MM.1S (cell line): ENCODE measurements at regions not wholly inside any gene's neighbourhood (a gene's known extent, or its start where the extent isn't known, plus 50 kb on each side); places are given as distances from the start of the nearest gene placed in this dataset.

ENCODE experiments used
- DNase-seq: peaks from one replicate; pipeline ENCODE4 v3.0.0-alpha.2; 2015
- H2AFZ ChIP-seq: fragments of 300-600 bp; sonication (generic); 2 replicates; pipeline ENCODE4 v1.6.0; 2016; ENCODE audit warnings: antibody characterized with exemption, low read length
- H3F3A ChIP-seq: fragments of 300-600 bp; sonication (generic); 2 replicates; pipeline ENCODE4 v1.6.1; 2016; ENCODE audit warnings: mild to moderate bottlenecking, antibody characterized with exemption, low read length, moderate library complexity, mixed read lengths; ENCODE audit not compliant: insufficient read depth
- H3K27ac ChIP-seq: fragments of 300-600 bp; sonication (generic); 2 replicates; pipeline ENCODE4 v1.5.1; 2016; ENCODE audit warnings: mild to moderate bottlenecking, low read length
- H3K27me3 ChIP-seq: fragments of 300-600 bp; sonication (generic); replicated peaks from 2 replicates; pipeline ENCODE4 v1.6.0; 2016; ENCODE audit warnings: low read length; ENCODE audit not compliant: insufficient read depth
- H3K36me3 ChIP-seq: fragments of 300-600 bp; sonication (generic); replicated peaks from 2 replicates; pipeline ENCODE4 v1.6.1; 2016; ENCODE audit warnings: mild to moderate bottlenecking, low read length, mixed read lengths; ENCODE audit not compliant: insufficient read depth
- H3K4me1 ChIP-seq: fragments of 300-600 bp; sonication (generic); 2 replicates; pipeline ENCODE4 v1.6.1; 2016; ENCODE audit warnings: low read length, mixed read lengths
- H3K4me2 ChIP-seq: fragments of 300-600 bp; sonication (generic); 2 replicates; pipeline ENCODE4 v1.6.0; 2016; ENCODE audit warnings: low read depth, low read length
- H3K4me3 ChIP-seq: fragments of 300-600 bp; sonication (generic); 2 replicates; pipeline ENCODE4 v1.5.1; 2016; ENCODE audit warnings: low read length, mixed read lengths
- H3K79me2 ChIP-seq: fragments of 300-600 bp; sonication (generic); 2 replicates; pipeline ENCODE4 v1.6.1; 2016; ENCODE audit warnings: mixed run types, low read length, mixed read lengths
- H3K9ac ChIP-seq: fragments of 300-600 bp; sonication (generic); 2 replicates; pipeline ENCODE4 v1.6.1; 2016; ENCODE audit warnings: low read length, mixed read lengths
- H3K9me2 ChIP-seq: fragments of 300-600 bp; sonication (generic); replicated peaks from 2 replicates; pipeline ENCODE4 v1.6.1; 2016; ENCODE audit warnings: mild to moderate bottlenecking, low read length, mixed read lengths; ENCODE audit not compliant: insufficient read depth
- H3K9me3 ChIP-seq: fragments of 300-600 bp; sonication (generic); replicated peaks from 2 replicates; pipeline ENCODE4 v1.6.1; 2016; ENCODE audit warnings: mild to moderate bottlenecking, low read length, mixed read lengths; ENCODE audit not compliant: insufficient read depth
- H4K20me1 ChIP-seq: fragments of 300-600 bp; sonication (generic); 2 replicates; pipeline ENCODE4 v1.6.1; 2016; ENCODE audit warnings: mild to moderate bottlenecking, low read length, moderate library complexity, mixed read lengths; ENCODE audit not compliant: insufficient read depth
- CTCF ChIP-seq: fragments of 300-600 bp; sonication (generic); IDR thresholded peaks from 2 replicates; pipeline ENCODE4 v1.5.1; 2016; ENCODE audit warnings: antibody characterized with exemption, low read length, mixed read lengths
- EZH2 ChIP-seq: fragments of 300-600 bp; sonication (generic); optimal IDR thresholded peaks from 2 replicates; pipeline ENCODE3; 2017; ENCODE audit warnings: low read depth, mild to moderate bottlenecking, antibody characterized with exemption, low read length, mixed read lengths
- EZH2phosphoT487 ChIP-seq: fragments of 300-600 bp; sonication (generic); IDR thresholded peaks from 2 replicates; pipeline ENCODE4 v1.6.1; 2018; ENCODE audit warnings: antibody characterized with exemption, low read length

DNA sequence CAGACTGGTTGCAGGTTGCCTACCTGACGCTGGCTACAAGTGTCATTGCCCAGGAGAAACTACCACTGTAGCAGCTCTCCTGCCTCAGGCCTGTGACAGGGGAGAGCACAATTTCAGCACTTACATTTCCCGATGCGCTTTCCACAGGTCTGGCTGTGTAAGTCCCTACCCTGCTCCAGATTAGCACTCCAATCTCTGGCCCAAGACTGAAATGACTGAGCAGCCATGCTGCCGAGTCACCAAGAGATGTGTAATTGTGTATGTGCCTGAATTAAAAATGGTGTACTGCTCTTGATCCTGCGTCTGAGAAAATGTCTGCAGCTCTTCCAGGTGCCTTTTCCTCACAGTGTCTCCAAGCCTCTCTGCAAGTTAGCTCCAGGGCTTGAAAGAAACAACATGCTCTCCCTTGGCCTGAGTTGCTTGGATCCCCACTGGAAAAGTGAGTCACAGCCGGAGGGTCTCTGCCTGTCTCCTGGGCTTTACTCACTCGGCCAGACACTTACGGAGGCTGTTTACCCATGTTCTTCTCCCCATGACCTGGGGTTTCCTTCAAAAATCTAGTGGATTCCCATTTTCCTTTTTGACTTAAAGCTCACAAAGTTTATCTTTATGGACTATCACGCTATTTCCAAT, 1001.7 kb upstream of the KCND2 start:
- no peak overlapping the region for H2AFZ ChIP-seq
- H3K4me3 ChIP-seq, result no peak overlapping the region
- no peaks in the 10 kb centered on the region for H3K27me3 ChIP-seq
- H3K36me3 ChIP-seq, result no peaks in the 10 kb centered on the region
- no peaks in the 10 kb centered on the region for H3K4me1 ChIP-seq
- DNase-seq, result no peak
- H3F3A ChIP-seq, result no peaks in the 10 kb centered on the region
- no peak overlapping the region for H3K4me2 ChIP-seq
- H3K9ac ChIP-seq, result no peak overlapping the region
- no peaks in the 10 kb centered on the region for H4K20me1 ChIP-seq
- no peaks in the 10 kb centered on the region for H3K79me2 ChIP-seq
- no peaks in the 10 kb centered on the region for H3K9me2 ChIP-seq
- H3K9me3 ChIP-seq, result no peaks in the 10 kb centered on the region
- H3K27ac ChIP-seq, result no peak overlapping the region
- TF ChIP-seq CTCF (no peak), EZH2 (no peak), EZH2phosphoT487 (no peak)

GRCh38 chr7:119281181-119281846, 991.7 kb upstream of the KCND2 start:
- TF ChIP-seq EZH2phosphoT487, result no peak
- TF ChIP-seq CTCF, result no peak
- TF ChIP-seq EZH2, result no peak
- Histone ChIP-seq H3K9me3 (no peaks in the 10 kb centered on the region), H3K4me2 (no peak overlapping the region), H3K36me3 (no peaks in the 10 kb centered on the region), H4K20me1 (no peaks in the 10 kb centered on the region), H3K9ac (no peak overlapping the region), H2AFZ (no peak overlapping the region), H3K27me3 (no peaks in the 10 kb centered on the region), H3K9me2 (no peaks in the 10 kb centered on the region), H3F3A (no peaks in the 10 kb centered on the region), H3K4me1 (no peaks in the 10 kb centered on the region), H3K27ac (no peak overlapping the region), H3K4me3 (no peak overlapping the region), H3K79me2 (no peaks in the 10 kb centered on the region)
- no peak for DNase-seq

DNA sequence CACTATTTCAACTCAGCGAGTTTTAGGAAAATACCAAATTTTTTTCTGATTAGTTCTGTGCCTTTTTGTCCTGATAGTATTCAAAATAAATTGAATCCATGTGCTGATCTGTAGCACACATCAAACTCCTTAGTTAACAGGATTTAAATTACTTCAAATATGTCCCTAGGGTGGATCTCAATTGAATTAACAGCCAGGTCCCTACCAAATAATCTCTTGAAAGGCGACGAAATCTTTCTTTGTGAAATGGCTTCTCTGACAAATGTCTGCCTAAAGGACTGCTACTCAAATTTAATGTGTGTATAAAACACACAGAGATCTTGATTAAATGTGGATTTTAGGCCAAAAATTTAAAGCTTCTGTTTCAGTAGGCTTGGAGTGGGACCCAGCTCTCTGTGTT, 989.6 kb upstream of the KCND2 start:
- Histone ChIP-seq H4K20me1 (no peaks in the 10 kb centered on the region), H2AFZ (no peak overlapping the region), H3K9me2 (no peaks in the 10 kb centered on the region), H3K9ac (no peak overlapping the region), H3K27me3 (no peaks in the 10 kb centered on the region), H3K4me2 (no peak overlapping the region), H3K9me3 (no peaks in the 10 kb centered on the region), H3K36me3 (no peaks in the 10 kb centered on the region), H3F3A (no peaks in the 10 kb centered on the region), H3K79me2 (no peaks in the 10 kb centered on the region), H3K4me3 (no peak overlapping the region), H3K27ac (no peak overlapping the region), H3K4me1 (no peaks in the 10 kb centered on the region)
- no peak for DNase-seq
- no peak for TF ChIP-seq CTCF
- no peak for TF ChIP-seq EZH2
- no peak for TF ChIP-seq EZH2phosphoT487
